K562 (cell line): ENCODE measurements at regions not wholly inside any gene's neighbourhood (a gene's known extent, or its start where the extent isn't known, plus 50 kb on each side); places are given as distances from the start of the nearest gene placed in this dataset.

Experiments
- ATAC-seq: fragments of 200-7000 bp; cut with Tn5 transposase; 3 replicates; pipeline ENCODE4 v1.9.1; 2020; ENCODE audit warnings: moderate library complexity
- BruUV-seq: library from RNA; stranded (reverse); fragments of 400-500 nt; replicated peaks from 2 replicates; lab custom pipeline; 2021; lab: Mats Ljungman, UMichigan
- CTCF ChIA-PET: fragments of 300-600 bp; formaldehyde crosslinking; extraction: SDS; loops from one replicate; lab custom pipeline; 2021; ENCODE audit warnings: low intra/inter-chr PET ratio; lab: Yijun Ruan, JAX
- POLR2A ChIA-PET: fragments of 300-600, 350-650 bp; sonication (Branson Sonifier 250); formaldehyde crosslinking; extraction: SDS; loops from one replicate; lab custom pipeline; 2021; ENCODE audit warnings: antibody characterized with exemption, inconsistent platforms; lab: Yijun Ruan, JAX
- DNase-seq, 4 experiments: peaks; one replicate each; pipeline versions ENCODE4 v3.0.0 to v3.0.0-alpha.2; 2011 to 2018; ENCODE audit warnings: low spot score in 3 of 4, mixed read lengths in 3 of 4; ENCODE audit errors: extremely low read depth in 1 of 4
- FAIRE-seq: peaks from 2 replicates; lab custom pipeline; 2011; peaks lifted over from hg19 to GRCh38; lab: Jason Lieb, UNC
- H2AFZ ChIP-seq: 2 replicates; pipeline ENCODE4 v1.6.0; 2011; ENCODE audit warnings: low read depth, low read length, control low read depth, inconsistent platforms
- H3K27ac ChIP-seq: fragments of 200-600 bp; 3 replicates; pipeline ENCODE4 v1.8.0; 2011; ENCODE audit warnings: low read depth, mild to moderate bottlenecking, control low read depth, inconsistent platforms, low read length, moderate library complexity, mixed read lengths; ENCODE audit errors: extremely low read depth
- H3K27me3 ChIP-seq, 2 experiments: fragments of 300-600 bp in 1 of 2; 2 replicates in 1 of 2; 3 replicates in 1 of 2; pipeline versions ENCODE4 v1.6.0 to v1.8.0; 2011; ENCODE audit warnings: inconsistent platforms in 2 of 2, low read length in 2 of 2, mild to moderate bottlenecking in 1 of 2, mixed read lengths in 1 of 2, moderate library complexity in 1 of 2; ENCODE audit not compliant: control insufficient read depth in 2 of 2, insufficient read depth in 2 of 2
- H3K36me3 ChIP-seq: fragments of 300-600 bp; 3 replicates; pipeline ENCODE4 v1.8.0; 2011; ENCODE audit warnings: mild to moderate bottlenecking, low read length, inconsistent platforms; ENCODE audit not compliant: control insufficient read depth, insufficient read depth
- H3K4me1 ChIP-seq, 2 experiments: fragments of 200-600 bp in 1 of 2; replicated peaks in 1 of 2; 2 replicates in 1 of 2; 3 replicates in 1 of 2; pipeline versions ENCODE4 v1.5.1 to v1.8.0; 2011; ENCODE audit warnings: inconsistent platforms in 2 of 2, low read length in 2 of 2, mild to moderate bottlenecking in 1 of 2, mixed read lengths in 1 of 2, moderate library complexity in 1 of 2; ENCODE audit not compliant: control insufficient read depth in 2 of 2, insufficient read depth in 2 of 2
- H3K4me2 ChIP-seq: 2 replicates; pipeline ENCODE4 v1.6.1; 2011; ENCODE audit warnings: low read length, control low read depth, inconsistent platforms, mixed read lengths; ENCODE audit not compliant: insufficient read depth
- H3K4me3 ChIP-seq: fragments of 200-600 bp; sonication (generic), shearing (Covaris generic); 2 replicates; pipeline ENCODE4 v1.5.1; 2016; ENCODE audit warnings: control low read depth, inconsistent platforms
- H3K79me2 ChIP-seq: fragments of 200-600 bp; 3 replicates; pipeline ENCODE4 v1.8.0; 2011; ENCODE audit warnings: low read length, inconsistent platforms; ENCODE audit not compliant: control insufficient read depth, insufficient read depth
- H3K9ac ChIP-seq, 2 experiments: 2 replicates each; pipeline versions ENCODE4 v1.6.0 to v1.6.1; 2011; ENCODE audit warnings: low read depth in 2 of 2, low read length in 2 of 2, control low read depth in 1 of 2, inconsistent platforms in 1 of 2, mild to moderate bottlenecking in 1 of 2, mixed read lengths in 1 of 2; ENCODE audit not compliant: insufficient read depth in 1 of 2
- H3K9me1 ChIP-seq: one replicate; pipeline ENCODE4 v1.6.0; 2011; ENCODE audit warnings: inconsistent platforms, mild to moderate bottlenecking, low read length, moderate library complexity; ENCODE audit not compliant: control insufficient read depth, insufficient read depth
- H3K9me3 ChIP-seq: replicated peaks from 2 replicates; pipeline ENCODE4 v1.5.1; 2011; ENCODE audit warnings: low read depth, low read length, inconsistent platforms; ENCODE audit not compliant: control insufficient read depth, insufficient read depth
- H4K20me1 ChIP-seq: replicated peaks from 2 replicates; pipeline ENCODE4 v1.6.1; 2011; ENCODE audit warnings: low read length, inconsistent platforms, mixed read lengths; ENCODE audit not compliant: control insufficient read depth, insufficient read depth
- CAMTA2 ChIP-seq: fragments of 250-450 bp; sonication (Bioruptor Pico); conservative IDR thresholded peaks from 2 replicates; pipeline ENCODE4 v1.5.1; 2022
- CHD1 ChIP-seq: fragments of 200-600 bp; sonication (generic); IDR thresholded peaks from one replicate; pipeline ENCODE4 v1.6.1; 2012; ENCODE audit warnings: mild to moderate bottlenecking, moderate library complexity, low read length, inconsistent platforms
- HNRNPL ChIP-seq: fragments of 200-400 bp; formaldehyde crosslinking; IDR thresholded peaks from 2 replicates; pipeline ENCODE4 v1.6.1; 2017; ENCODE audit warnings: low read depth, mild to moderate bottlenecking, low read length
- MAFK ChIP-seq: IDR thresholded peaks from 2 replicates; pipeline ENCODE4 v1.6.1; 2011; ENCODE audit warnings: low read length, improper control_type of control experiment
- MTA3 ChIP-seq: fragments of 450-650 bp; formaldehyde crosslinking; IDR thresholded peaks from 2 replicates; pipeline ENCODE4 v1.6.1; 2017; ENCODE audit warnings: mild to moderate bottlenecking, borderline replicate concordance
- PHF20 ChIP-seq: fragments of 450-650 bp; IDR thresholded peaks from 2 replicates; pipeline ENCODE4 v1.6.1; 2018; ENCODE audit not compliant: partially characterized antibody
- PHF8 ChIP-seq: fragments of 200-600 bp; sonication (generic); IDR thresholded peaks from 2 replicates; pipeline ENCODE4 v1.6.1; 2012; ENCODE audit warnings: mixed run types, mild to moderate bottlenecking, inconsistent platforms, low read length, moderate library complexity, borderline replicate concordance
- SIRT6 ChIP-seq: IDR thresholded peaks from one replicate; pipeline ENCODE4 v1.6.1; 2012; ENCODE audit warnings: low read depth, mild to moderate bottlenecking, control low read depth, inconsistent platforms, low read length, moderate library complexity
- SNIP1 ChIP-seq: fragments of 450-650 bp; IDR thresholded peaks from 2 replicates; pipeline ENCODE4 v1.7.1; 2017; ENCODE audit warnings: low read depth, mild to moderate bottlenecking
- ZNF263 ChIP-seq: sonication (generic); formaldehyde crosslinking; IDR thresholded peaks from 2 replicates; pipeline ENCODE4 v1.8.0; 2022; ENCODE audit warnings: mild to moderate bottlenecking, missing genetic modification reagents, borderline replicate concordance
- ZNF644 ChIP-seq: fragments of 200-800 bp; sonication (Bioruptor generic); IDR thresholded peaks from 2 replicates; pipeline ENCODE4 v1.6.1; 2016; ENCODE audit warnings: low read depth, missing genetic modification characterization, missing compliant biosample characterization
- ZNF695 ChIP-seq: fragments of 450-650 bp; formaldehyde crosslinking; IDR thresholded peaks from 2 replicates; pipeline ENCODE4 v1.4.0; 2020; ENCODE audit warnings: mild to moderate bottlenecking, moderate library complexity
- WGBS: fragments of 100-300 bp; shearing (Covaris generic); methylation state at CpG from one replicate; pipeline ENCODE4 v1.1.6; 2016; ENCODE audit warnings: low coverage, mixed read lengths; ENCODE audit not compliant: insufficient coverage; ENCODE audit errors: missing lambda C conversion rate; 5-methylcytosine and 5-hydroxymethylcytosine counted together
- in situ Hi-C: fragments of 300-500 bp; cut with MboI; formaldehyde crosslinking; loops from 4 replicates; pipeline ENCODE4 v1.15.0; 2018; ENCODE audit warnings: inconsistent platforms, mixed read lengths
- intact Hi-C: fragments of 100-400 bp; cut with micrococcal nuclease; formaldehyde crosslinking; loops from 2 replicates; pipeline ENCODE4 v1.14.2; 2022
- TF ChIP-seq, protein P1 (sequence below): fragments of 250-450 bp; sonication (Bioruptor Pico); IDR thresholded peaks from 2 replicates; pipeline ENCODE4 v1.4.0; 2020; ENCODE audit warnings: mild to moderate bottlenecking
- TF ChIP-seq, protein P2 (sequence below): fragments of 450-650 bp; formaldehyde crosslinking; IDR thresholded peaks from 2 replicates; pipeline ENCODE4 v1.4.0; 2022; ENCODE audit warnings: missing genetic modification characterization
- TF ChIP-seq, protein P3 (sequence below): fragments of 200-800 bp; sonication (Bioruptor generic); IDR thresholded peaks from 2 replicates; pipeline ENCODE4 v1.6.1; 2017; ENCODE audit warnings: missing genetic modification characterization, missing compliant biosample characterization
- TF ChIP-seq, protein P4 (sequence below): fragments of 450-650 bp; formaldehyde crosslinking; IDR thresholded peaks from 2 replicates; pipeline ENCODE4 v1.4.0; 2022; ENCODE audit warnings: mild to moderate bottlenecking, moderate library complexity
- TF ChIP-seq, protein P5 (sequence below): fragments of 450-650 bp; formaldehyde crosslinking; IDR thresholded peaks from 2 replicates; pipeline ENCODE4 v1.4.0; 2020; ENCODE audit warnings: mild to moderate bottlenecking, moderate library complexity

DNA sequence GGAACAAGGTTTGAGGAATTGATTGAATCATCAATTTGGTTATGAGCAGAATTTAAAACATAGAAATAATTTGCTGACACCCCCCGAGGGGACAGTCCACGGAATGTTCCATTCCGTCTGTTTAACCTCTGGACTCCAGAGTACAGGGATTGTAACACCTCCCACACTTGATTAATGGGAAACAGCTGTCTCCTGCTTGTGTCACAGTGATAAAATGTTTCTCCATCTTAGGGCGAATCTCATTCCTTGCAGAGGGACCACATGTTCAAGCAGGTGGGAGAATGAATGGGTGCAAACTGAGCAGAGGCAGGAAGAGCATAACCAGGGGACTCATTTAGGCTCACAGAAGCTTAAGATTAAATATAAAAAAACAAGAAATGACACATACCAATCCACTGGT is 249.5 kb upstream of the RBFOX1 start:
- no peaks in the 10 kb centered on the region for H3K4me1 ChIP-seq
- no peaks in the 10 kb centered on the region for H3K36me3 ChIP-seq
- H3K4me3 ChIP-seq: no peak overlapping the region
- POLR2A ChIA-PET: interaction anchor here (0.6 kb wide), 1 partner anchor 744 kb away, joined by 3 read pairs; no protein-coding TSS in a partner anchor
- H3K79me2 ChIP-seq: no peaks in the 10 kb centered on the region
- no peak for FAIRE-seq
- H3K27ac ChIP-seq: no peak overlapping the region
- DNase-seq: no peak
- H2AFZ ChIP-seq: no peak overlapping the region
- in situ Hi-C loops (no loop called here), intact Hi-C loops (no loop called here)
- no peaks in the 10 kb centered on the region for H4K20me1 ChIP-seq
- no peaks in the 10 kb centered on the region for H3K9me3 ChIP-seq
- CTCF ChIA-PET: no interaction called here
- no peak overlapping the region for H3K9ac ChIP-seq
- ATAC-seq: no peak
- BruUV-seq: no TSS peak
- H3K9me1 ChIP-seq: no peaks in the 10 kb centered on the region
- 4% methylated on average over 4 of the region's 4 CpGs for WGBS
- no peak overlapping the region for H3K4me2 ChIP-seq
- H3K27me3 ChIP-seq: no peaks in the 10 kb centered on the region; a peak in 2 of 5 replicates
- no peak for TF ChIP-seq MTA3
- TF ChIP-seq PHF20: no peak
- TF ChIP-seq, protein P1, sequence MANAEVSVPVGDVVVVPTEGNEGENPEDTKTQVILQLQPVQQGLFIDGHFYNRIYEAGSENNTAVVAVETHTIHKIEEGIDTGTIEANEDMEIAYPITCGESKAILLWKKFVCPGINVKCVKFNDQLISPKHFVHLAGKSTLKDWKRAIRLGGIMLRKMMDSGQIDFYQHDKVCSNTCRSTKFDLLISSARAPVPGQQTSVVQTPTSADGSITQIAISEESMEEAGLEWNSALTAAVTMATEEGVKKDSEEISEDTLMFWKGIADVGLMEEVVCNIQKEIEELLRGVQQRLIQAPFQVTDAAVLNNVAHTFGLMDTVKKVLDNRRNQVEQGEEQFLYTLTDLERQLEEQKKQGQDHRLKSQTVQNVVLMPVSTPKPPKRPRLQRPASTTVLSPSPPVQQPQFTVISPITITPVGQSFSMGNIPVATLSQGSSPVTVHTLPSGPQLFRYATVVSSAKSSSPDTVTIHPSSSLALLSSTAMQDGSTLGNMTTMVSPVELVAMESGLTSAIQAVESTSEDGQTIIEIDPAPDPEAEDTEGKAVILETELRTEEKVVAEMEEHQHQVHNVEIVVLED (CRISPR knock-in tag): no peak
- no peak for TF ChIP-seq SNIP1
- TF ChIP-seq HNRNPL: no peak
- no peak for TF ChIP-seq ZNF644 (tag)
- TF ChIP-seq, protein P2, sequence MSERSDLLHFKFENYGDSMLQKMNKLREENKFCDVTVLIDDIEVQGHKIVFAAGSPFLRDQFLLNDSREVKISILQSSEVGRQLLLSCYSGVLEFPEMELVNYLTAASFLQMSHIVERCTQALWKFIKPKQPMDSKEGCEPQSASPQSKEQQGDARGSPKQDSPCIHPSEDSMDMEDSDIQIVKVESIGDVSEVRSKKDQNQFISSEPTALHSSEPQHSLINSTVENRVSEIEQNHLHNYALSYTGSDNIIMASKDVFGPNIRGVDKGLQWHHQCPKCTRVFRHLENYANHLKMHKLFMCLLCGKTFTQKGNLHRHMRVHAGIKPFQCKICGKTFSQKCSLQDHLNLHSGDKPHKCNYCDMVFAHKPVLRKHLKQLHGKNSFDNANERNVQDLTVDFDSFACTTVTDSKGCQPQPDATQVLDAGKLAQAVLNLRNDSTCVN (CRISPR knock-in tag): no peak
- no peak for TF ChIP-seq ZNF695 (CRISPR knock-in tag)
- TF ChIP-seq, protein P3, sequence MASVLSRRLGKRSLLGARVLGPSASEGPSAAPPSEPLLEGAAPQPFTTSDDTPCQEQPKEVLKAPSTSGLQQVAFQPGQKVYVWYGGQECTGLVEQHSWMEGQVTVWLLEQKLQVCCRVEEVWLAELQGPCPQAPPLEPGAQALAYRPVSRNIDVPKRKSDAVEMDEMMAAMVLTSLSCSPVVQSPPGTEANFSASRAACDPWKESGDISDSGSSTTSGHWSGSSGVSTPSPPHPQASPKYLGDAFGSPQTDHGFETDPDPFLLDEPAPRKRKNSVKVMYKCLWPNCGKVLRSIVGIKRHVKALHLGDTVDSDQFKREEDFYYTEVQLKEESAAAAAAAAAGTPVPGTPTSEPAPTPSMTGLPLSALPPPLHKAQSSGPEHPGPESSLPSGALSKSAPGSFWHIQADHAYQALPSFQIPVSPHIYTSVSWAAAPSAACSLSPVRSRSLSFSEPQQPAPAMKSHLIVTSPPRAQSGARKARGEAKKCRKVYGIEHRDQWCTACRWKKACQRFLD: no peak
- no peak for TF ChIP-seq PHF8
- TF ChIP-seq, protein P4, sequence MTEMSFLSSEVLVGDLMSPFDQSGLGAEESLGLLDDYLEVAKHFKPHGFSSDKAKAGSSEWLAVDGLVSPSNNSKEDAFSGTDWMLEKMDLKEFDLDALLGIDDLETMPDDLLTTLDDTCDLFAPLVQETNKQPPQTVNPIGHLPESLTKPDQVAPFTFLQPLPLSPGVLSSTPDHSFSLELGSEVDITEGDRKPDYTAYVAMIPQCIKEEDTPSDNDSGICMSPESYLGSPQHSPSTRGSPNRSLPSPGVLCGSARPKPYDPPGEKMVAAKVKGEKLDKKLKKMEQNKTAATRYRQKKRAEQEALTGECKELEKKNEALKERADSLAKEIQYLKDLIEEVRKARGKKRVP (CRISPR knock-in tag): no peak
- no peak for TF ChIP-seq MAFK
- no peak for TF ChIP-seq ZNF263 (CRISPR knock-in tag)
- TF ChIP-seq, protein P5, sequence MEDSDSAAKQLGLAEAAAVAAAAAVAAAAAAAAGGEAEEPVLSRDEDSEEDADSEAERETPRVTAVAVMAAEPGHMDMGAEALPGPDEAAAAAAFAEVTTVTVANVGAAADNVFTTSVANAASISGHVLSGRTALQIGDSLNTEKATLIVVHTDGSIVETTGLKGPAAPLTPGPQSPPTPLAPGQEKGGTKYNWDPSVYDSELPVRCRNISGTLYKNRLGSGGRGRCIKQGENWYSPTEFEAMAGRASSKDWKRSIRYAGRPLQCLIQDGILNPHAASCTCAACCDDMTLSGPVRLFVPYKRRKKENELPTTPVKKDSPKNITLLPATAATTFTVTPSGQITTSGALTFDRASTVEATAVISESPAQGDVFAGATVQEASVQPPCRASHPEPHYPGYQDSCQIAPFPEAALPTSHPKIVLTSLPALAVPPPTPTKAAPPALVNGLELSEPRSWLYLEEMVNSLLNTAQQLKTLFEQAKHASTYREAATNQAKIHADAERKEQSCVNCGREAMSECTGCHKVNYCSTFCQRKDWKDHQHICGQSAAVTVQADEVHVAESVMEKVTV (CRISPR knock-in tag): no peak
- TF ChIP-seq CAMTA2 (CRISPR knock-in tag): no peak
- TF ChIP-seq CHD1: no peak
- TF ChIP-seq SIRT6: no peak
